ENCODE measurements at regions not wholly inside any gene's neighbourhood (a gene's known extent, or its start where the extent isn't known, plus 50 kb on each side); places are given as distances from the start of the nearest gene placed in this dataset.

DNA sequence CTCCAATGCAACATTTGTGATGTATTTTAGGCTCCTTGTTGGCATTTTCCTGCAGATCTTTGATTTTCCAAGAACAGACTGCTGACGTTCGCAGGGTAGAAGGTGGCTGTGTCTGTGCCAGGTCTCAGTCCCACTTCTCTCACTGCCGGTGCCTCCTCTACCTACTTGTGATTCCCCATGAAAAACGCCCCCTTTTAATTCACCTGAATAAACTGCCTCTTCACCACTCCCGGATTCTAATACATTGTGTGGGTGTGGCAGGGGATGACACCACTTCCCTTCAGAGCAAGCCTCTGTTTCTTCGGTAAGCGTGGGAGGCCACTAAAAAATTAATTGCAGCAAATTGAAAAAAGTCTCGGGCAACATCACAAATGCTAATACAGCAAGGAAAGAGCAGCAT is 96.1 kb upstream of the FAM9B start:
- TF ChIP-seq CTCF (IDR thresholded peaks at IDR 0.05) (no peak), POLR2A (IDR thresholded peaks at IDR 0.05) (no peak)

Measured in right lobe of liver (tissue), 4 donors.